Hindlimb muscle (tissue), 1 donor: ENCODE measurements at regions not wholly inside any gene's neighbourhood (a gene's known extent, or its start where the extent isn't known, plus 50 kb on each side); places are given as distances from the start of the nearest gene placed in this dataset.

Experiments
- DNase-seq: peaks from one replicate; pipeline ENCODE4 v3.0.0-alpha.2; 2013

- DNase-seq, result no peak
Measured at GRCh38 chr10:113368666-113369364, 184.0 kb upstream of the HABP2 start.

DNA sequence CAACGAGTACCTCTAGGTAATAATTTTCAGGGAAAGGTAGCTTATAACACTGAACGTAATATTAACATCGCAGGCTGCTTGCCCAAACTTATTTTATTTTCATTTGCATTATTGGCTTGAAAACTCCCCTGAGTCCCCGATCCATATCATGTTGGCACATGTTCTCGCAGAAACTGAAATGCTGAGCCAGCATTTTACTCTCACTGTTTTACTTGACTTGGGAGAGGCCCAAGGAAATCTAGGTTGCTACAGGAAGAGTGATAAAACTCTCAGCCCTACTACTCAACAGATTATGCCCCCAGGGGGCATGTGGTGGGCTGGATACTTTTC lies 183.5 kb upstream of the HABP2 start:
- no peak for DNase-seq

DNA sequence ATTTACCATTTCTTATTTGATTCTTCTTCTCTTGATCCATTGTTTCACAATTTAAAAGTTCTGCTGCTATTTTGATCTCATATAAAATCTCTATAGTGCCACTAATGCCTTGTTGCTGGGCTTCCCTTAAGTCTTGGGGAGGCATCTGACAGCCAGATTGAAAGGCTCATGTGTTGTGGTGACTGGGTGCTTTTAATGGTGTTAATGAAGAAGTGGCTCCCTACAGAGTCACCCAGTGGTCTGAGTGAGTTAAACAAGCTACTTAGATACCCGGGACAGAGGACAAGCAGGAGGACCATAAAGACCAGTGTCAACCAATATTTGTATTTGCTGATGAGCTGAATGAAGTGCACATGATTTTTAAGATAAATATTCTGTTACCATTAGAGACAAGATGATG lies 176.4 kb upstream of the HABP2 start:
- no peak for DNase-seq

- no peak for DNase-seq
Measured at GRCh38 chr10:113379091-113379490, 173.8 kb upstream of the HABP2 start.

DNA sequence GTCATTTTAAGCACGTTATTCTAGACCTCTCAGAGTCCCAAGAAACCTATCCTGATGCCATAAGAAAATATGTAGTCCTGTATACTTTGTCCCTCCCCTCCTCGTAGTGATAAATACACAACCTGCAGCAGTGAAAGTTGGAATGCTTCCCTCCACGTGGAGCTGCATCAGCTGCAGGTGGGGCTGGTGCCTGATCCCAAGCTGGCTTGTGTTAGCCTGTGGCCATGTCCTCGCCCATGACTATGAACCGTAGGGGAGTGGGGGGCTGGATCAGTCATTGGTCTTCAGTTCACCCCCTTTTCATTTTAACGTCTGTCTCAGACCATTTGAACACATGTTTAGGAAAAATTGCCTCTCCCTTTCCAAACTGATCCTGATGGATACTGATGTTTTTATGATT lies 171.4 kb upstream of the HABP2 start:
- DNase-seq, result no peak

- peak; percentile 35 for DNase-seq
Measured at GRCh38 chr10:113381981-113382509, 170.8 kb upstream of the HABP2 start.

- DNase-seq, result no peak
Measured at GRCh38 chr10:113382691-113383090, 170.2 kb upstream of the HABP2 start.

GRCh38 chr10:113384181-113384580 lies 168.7 kb upstream of the HABP2 start:
- DNase-seq, result no peak

DNA sequence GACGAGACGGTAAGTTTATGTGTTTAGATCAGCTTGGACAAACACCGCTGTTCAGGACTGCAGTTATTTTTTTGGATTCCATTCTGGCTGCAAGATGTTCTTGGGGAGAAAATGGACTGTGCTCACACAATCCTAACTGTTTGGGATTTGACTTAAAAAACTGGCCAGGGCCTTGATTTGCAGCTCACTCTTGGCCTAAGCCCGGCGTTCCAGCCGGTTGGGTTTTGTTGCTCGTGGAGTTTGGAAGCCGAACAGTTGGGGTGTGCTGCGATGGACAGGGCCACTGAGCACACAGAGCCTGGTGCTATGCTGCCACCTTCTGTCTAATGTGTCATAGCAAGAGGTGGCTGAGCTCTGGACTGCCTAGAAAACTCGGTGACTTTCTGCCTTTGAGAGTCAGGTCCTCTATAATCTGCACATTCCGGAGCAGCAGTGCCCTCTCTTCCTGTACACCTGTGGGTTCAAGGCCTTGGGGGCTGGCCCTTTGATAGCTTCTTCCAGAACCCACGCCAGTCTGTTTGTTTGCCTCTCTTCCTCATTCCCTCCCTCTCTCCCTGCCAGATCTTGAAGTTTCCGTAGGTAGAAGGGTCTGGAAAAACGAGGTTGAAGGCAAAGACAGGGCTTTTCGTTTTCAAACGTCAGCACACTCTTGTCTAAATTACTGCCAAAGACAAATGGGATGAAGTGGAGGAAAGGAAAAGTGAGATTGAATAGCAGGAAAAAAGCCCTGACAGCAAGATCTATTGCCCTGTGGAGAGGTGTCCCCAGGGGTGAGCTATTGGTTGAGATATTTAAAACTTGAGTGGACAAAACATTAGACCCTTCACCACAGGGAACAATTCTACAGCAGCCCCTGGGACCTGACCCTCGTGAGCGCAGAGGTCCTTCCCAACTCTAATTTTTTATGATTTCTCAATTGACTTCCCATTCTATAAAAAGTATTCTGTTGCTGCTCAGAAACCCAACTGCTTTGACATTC lies 167.5 kb upstream of the HABP2 start:
- DNase-seq, result peak; percentile 95

GRCh38 chr10:113386005-113386404 lies 166.8 kb upstream of the HABP2 start:
- no peak for DNase-seq

- no peak for DNase-seq
Measured at GRCh38 chr10:113389969-113390368, 162.9 kb upstream of the HABP2 start.

GRCh38 chr10:113390896-113391295 lies 162.0 kb upstream of the HABP2 start:
- DNase-seq, result no peak

GRCh38 chr10:113397047-113397446 lies 155.8 kb upstream of the HABP2 start:
- DNase-seq, result no peak

DNA sequence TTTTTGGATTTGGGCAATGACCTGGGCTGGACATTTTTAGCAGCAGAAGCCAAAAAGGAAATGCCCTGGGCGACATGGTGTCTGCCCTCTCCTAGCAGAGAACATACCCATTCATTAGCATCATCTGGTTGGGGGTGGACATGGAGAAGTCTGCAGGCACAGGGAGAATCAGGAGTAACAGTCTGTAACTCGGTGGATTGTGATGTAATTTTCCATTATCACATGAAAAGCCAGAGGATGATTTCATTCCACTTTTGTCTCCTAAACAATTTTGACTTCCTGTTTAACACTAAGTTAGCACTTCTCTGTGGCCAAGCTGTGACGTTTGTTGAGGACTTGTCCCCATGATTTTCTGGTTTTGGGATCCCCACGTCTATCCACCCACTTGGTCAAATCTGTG lies 153.8 kb upstream of the HABP2 start:
- DNase-seq, result no peak

GRCh38 chr10:113402602-113403001 lies 150.3 kb upstream of the HABP2 start:
- no peak for DNase-seq

DNA sequence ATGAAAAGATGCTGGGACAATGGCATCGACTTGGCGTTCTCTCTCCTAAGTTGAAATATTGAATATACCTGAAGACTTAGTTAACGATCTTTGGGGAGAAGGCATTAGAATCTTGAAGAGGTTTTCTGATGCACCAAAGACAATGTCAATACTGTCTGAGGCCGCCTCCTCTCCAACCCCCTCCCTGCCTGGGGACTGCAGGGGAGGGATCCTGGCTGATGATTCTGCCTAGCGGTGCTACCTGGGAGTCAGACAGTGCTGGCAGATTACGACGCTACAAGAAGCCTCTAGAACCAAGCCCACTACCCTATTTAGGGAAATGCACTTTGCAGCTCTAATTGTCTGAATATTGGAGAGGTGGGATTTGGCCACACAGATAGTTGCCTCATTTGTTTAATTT lies 145.6 kb upstream of the HABP2 start:
- DNase-seq, result no peak

DNA sequence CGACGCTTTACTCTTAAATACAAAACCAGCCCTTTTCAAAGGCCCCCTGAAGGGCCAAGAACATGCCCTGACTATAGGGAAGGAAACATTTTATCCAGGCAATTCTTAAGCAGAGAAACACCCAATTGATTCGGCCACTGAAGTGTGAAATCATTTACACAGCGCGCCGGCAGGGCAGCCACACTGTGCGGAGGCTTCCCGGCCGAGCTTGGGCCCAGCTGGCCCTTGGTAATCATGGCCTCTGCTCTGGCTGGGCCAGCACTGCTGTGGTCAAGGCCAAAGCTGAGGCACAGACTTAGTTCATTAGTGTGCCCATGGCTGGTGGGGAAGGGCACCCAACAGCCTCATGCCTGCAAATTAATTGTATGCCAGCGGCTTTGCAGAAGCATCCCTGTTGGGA lies 143.7 kb upstream of the HABP2 start:
- DNase-seq, result no peak

DNA sequence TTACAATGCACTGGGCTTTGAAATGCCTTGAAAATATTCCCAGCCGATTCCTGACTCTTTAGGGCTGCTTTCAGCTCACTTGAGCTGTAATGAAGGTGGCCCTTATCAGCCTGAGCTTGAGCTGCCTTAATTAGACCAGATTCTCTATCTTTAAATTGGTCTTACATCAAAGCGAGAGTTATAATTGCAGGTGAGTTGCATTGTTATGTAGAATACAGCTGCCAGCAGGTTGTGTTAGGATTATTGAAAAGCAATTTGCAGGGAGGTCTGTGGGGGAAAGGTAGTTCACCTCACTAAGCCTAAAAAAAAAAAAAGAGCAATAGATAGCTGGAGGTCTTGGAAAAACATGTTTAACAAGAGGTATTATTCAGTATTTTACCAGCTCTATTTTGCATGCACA lies 142.2 kb upstream of the HABP2 start:
- DNase-seq, result no peak

GRCh38 chr10:113411456-113411855 lies 141.4 kb upstream of the HABP2 start:
- DNase-seq, result no peak

DNA sequence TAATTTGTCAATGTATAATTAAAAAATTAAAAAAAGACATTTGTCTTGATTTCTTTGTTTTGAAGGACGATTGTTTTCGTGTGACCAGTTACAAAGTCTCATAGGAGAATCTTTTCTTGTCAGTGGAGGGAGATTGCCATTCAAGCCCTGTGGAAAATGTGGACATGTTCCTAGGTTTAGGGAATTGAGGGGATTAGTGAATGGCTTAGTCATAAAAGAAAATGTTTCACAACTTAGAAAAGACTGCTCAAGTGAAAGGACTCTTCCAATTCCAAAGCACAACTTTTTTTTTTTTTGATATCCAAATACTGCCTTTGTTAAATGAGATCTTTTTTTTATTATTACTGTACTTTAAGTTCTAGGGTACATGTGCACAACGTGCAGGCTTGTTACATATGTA lies 140.7 kb upstream of the HABP2 start:
- no peak for DNase-seq

- no peak for DNase-seq
Measured at GRCh38 chr10:113414543-113414942, 138.3 kb upstream of the HABP2 start.

- DNase-seq, result no peak
Measured at GRCh38 chr10:113415246-113415645, 137.6 kb upstream of the HABP2 start.

DNA sequence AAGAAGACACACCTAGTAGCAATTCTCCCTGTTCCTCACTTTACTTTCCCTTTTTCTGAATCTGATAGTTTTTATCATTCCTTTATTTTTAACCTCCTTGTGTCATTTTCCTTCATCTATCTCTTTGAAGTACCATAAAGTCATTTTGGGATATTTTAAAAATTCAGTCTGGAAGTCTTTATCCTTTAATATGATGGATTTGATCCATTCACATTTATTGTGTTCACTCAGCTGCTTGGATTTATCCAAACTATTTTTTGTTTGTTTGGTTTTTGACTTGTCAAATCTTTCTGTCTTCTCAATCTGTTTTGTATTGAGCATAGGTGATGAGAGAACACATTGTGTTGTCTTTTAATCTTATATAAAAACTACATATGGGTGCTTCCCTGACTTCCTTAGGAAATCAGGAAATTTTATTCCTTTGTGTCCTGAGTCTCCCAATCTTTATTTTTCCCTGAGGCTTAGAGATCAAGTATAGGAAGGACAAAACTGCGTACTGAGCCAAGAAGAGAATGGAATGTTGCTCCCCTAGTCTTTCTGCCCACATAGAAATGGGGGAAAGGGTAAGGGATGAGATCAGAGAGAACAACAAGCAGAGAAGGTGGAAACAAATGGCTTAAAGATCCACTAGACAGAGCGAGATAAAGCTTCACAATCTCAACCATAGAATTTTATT lies 132.7 kb upstream of the HABP2 start:
- no peak for DNase-seq
